AG10803 (cell line): ENCODE measurements at regions not wholly inside any gene's neighbourhood (a gene's known extent, or its start where the extent isn't known, plus 50 kb on each side); places are given as distances from the start of the nearest gene placed in this dataset.
"Not testable (repeated sequence)": the region's sequence is repeated elsewhere in the genome, so short reads cannot be mapped to it uniquely, and the experiment has no call there.

Experiments used
- DNase-seq: peaks from one replicate; pipeline ENCODE4 v3.0.0; 2010; ENCODE audit warnings: low read depth
- H3K4me3 ChIP-seq: 2 replicates; pipeline ENCODE4 v1.5.1; 2011; ENCODE audit warnings: mild to moderate bottlenecking, low read length, control low read depth
- CTCF ChIP-seq: conservative IDR thresholded peaks from 2 replicates; pipeline ENCODE4 v1.5.1; 2011; ENCODE audit warnings: mild to moderate bottlenecking, low read length, control low read depth, inconsistent platforms

DNA sequence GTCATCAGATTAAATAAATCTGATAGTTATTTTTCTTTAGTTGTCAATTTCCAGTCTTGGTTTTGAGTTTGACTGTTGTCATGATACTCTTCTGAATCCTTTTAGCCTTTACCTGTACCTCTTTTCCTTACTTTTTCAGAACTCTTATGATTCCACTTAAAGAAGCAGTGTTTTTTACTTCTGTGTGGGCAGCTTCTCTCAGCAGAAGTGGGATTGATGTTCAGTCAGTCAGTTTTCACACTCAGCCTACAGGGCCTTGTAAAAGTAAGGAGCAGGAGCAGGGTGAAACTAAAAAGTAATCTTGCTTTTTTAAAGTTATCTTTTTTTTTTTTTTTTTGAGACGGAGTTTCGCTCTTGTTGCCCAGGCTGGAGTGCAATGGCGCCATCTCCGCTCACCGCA is 75.1 kb downstream of the HAUS1 start:
- TF ChIP-seq CTCF = no peak
- no peak overlapping the region for H3K4me3 ChIP-seq
- DNase-seq = no peak

DNA sequence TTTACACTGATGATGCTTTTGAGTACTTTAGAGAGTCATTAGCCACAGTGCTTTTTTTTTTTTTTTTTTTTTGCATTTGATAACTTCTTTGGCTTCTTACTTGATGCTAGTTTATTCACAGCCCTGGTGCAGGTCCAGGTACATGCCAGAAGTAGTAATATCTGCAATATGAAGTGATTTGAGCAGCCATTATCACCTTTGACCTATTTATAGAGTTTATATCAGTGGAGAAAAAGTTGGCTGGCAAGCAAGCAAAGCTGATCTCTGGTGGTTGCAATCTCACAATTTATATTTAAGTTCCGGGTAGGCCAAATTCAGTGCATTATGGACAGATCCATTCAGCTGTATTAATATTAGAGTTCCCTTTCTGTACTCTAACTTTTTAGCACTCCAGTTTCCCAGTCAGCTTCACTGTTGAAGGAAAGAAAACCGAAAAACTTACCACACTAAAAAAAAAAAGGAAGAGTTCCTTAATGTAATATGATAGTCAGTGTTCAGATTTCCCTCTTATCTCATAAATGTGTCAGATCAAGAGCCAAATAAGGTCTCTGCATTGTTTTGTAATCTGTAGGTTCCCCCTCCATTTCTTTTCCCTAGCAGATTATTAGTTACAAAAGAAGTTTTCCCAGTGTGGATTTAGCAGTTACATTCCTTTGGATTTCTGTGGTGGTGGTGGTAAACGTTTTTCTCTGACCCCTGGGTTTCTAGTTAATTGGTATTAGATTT is 78.6 kb downstream of the HAUS1 start:
- H3K4me3 ChIP-seq = no peak overlapping the region
- DNase-seq = no peak
- TF ChIP-seq CTCF = no peak

DNA sequence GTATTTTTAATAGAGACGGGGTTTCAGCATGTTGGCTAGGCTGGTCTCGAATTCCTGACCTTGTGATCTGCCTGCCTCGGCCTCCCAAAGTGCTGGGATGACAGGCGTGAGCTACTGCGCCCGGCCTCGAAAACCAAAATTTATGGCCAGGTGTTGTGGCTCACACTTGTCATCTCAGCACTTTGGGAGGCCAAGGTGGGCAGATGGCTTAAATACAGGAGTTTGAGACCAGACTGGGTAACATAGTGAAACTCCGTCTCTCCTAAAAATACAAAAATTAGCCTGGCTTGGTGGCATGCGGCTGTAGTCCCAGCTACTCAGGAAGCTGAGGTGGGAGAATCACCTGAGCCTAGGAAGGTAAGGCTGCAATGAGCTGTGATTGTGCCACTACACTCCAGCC is 80.1 kb downstream of the HAUS1 start:
- not testable (repeated sequence) for H3K4me3 ChIP-seq, DNase-seq

DNA sequence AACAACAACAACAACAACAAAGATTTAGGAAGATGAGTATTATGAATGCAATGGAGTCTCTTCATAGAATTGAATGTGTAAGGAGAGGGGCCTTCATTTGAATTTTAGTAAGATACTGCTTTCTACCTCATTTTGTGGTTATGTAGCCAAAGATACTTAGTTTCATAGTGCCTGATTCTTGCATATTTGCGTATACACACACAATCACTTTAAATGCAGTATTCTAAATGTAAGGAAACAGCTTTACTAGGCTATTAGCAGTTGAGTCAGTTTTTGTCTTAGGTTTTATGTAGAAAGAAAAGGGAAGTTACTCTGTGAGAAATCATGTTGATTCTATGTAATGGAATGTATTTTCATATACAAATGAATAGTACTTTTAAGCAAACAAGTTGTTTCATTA is 80.5 kb downstream of the HAUS1 start:
- no peak for TF ChIP-seq CTCF
- H3K4me3 ChIP-seq = no peak overlapping the region
- no peak for DNase-seq

DNA sequence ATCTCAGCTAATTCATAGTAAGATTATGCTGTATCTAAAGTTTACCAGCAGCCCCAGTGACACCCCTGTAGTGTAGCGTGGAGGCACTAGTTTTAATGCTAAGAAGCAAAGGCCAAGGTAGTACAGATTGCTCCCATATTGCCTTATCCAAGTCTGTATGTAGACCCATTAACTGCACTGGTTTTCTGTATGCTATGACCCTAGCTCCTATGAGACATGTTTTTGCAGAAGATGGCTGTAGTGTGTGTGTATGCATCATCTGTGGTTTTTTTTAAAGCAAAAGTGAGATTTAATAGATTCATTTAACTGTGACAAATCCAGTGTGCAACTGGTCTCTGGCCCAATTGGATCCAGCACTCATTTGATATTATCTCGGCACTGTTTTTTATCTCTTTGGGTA is 86.5 kb downstream of the HAUS1 start:
- no peak for TF ChIP-seq CTCF
- DNase-seq = no peak

GRCh38 chr18:46196627-46197243 is 92.5 kb downstream of the HAUS1 start:
- no peak for DNase-seq
- no peak for TF ChIP-seq CTCF
- H3K4me3 ChIP-seq = no peak overlapping the region

More for the DNA sequence above, 86.5 kb downstream of the HAUS1 start:
- no peak overlapping the region for H3K4me3 ChIP-seq

DNA sequence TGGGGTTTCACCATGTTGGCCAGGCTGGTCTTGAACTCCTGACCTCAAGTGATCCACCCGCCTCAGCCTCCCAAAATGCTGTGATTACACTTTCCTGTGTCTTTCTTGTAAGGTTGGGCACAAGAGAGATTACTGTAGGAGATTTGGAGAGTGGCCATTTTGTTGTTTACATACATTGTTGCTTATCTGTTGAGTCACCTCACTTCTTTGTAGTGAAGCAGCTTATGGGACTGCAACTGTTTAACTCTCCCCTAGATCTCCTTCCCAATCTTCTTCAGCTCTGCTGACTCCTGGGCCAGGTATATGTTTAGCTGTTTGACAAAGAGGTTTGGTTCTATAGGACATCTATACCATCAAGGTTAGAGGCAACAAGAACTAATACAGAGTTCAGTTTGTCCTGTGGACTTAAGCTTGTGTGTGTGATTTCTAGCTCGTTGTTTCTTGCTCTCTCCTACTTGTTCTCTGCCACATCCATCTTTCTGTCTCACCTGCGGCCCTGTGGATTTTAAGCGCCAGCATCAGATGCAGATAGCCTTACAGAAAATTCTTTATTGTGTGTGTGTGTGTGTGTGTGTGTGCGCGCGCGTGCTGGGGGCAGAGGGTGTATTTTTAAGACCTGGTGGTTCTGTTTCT is 95.4 kb downstream of the HAUS1 start:
- DNase-seq = peak; percentile 25
- no peak for TF ChIP-seq CTCF
- no peak overlapping the region for H3K4me3 ChIP-seq

GRCh38 chr18:46200178-46201055 is 96.2 kb downstream of the HAUS1 start:
- H3K4me3 ChIP-seq = not testable (repeated sequence)

More at GRCh38 chr18:46200178-46201055, 96.2 kb downstream of the HAUS1 start:
- not testable (repeated sequence) for DNase-seq
